ENCODE measurements at regions not wholly inside any gene's neighbourhood (a gene's known extent, or its start where the extent isn't known, plus 50 kb on each side); places are given as distances from the start of the nearest gene placed in this dataset.
"Not testable (repeated sequence)": the region's sequence is repeated elsewhere in the genome, so short reads cannot be mapped to it uniquely, and the experiment has no call there.

DNA sequence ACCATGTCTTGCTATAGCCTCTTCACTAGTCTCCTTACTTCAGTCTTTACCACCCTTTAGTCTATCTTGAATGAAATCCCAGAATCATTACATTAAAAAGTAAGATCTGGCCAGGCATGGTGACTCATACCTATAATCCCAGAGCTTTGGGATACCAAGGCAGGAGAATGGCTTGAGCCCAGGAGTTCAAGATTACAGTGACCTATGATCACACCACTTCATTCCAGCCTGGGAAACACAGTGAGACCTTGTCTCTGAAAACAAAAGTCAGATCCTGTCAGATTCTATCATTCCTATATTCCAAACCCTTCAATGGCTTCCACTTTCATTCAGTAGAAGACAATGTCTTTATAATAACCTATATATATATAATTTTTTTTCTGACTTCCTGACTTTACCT is 237.7 kb downstream of the UBE2NL start:
- TF ChIP-seq CTCF, POLR2A, POLR2AphosphoS5 (IDR thresholded peaks at IDR 0.05): not testable (repeated sequence)

All from gastroesophageal sphincter (tissue), 3 donors.